Gastrocnemius medialis (tissue), 4 donors: ENCODE measurements at regions not wholly inside any gene's neighbourhood (a gene's known extent, or its start where the extent isn't known, plus 50 kb on each side); places are given as distances from the start of the nearest gene placed in this dataset.

ENCODE experiments used
- POLR2A ChIP-seq, 2 donors: fragments of 450-650 bp; IDR thresholded peaks; one replicate each; pipeline ENCODE4 v1.6.1; 2017; ENCODE audit warnings: antibody characterized with exemption in 2 of 2, mild to moderate bottlenecking in 2 of 2, moderate library complexity in 2 of 2
- TF ChIP-seq, protein P1 (sequence below), 5 experiments: fragments of 450-650 bp in 3 of 5; fragments of 200-600 bp in 2 of 5; sonication (generic) in 2 of 5; IDR thresholded peaks in 4 of 5; conservative IDR thresholded peaks in 1 of 5; 1 replicate in 4 of 5; 2 replicates in 1 of 5; pipeline ENCODE4 v1.5.1; 2016 to 2019; ENCODE audit warnings: antibody characterized with exemption in 5 of 5, mild to moderate bottlenecking in 3 of 5, moderate library complexity in 3 of 5

DNA sequence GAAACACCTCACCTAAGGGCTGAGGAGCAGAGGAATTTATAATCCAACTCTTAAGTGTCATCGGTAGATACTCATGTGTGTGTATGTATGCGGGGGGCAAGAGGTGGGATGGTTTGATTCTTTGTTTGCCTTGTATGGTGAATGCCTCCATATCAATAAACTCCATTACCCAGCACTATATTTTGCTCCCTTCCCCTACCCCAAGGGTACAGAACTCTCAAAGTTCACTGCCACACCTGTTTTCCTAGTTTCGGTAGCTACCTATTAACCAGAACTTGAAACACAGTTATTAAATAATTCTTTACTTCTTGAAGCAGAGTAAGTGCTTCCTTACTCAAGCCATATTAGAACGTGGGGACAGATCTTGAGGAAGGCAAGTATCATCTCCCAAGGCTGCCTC, 400.8 kb upstream of the SUCLG2 start:
- TF ChIP-seq, protein P1, sequence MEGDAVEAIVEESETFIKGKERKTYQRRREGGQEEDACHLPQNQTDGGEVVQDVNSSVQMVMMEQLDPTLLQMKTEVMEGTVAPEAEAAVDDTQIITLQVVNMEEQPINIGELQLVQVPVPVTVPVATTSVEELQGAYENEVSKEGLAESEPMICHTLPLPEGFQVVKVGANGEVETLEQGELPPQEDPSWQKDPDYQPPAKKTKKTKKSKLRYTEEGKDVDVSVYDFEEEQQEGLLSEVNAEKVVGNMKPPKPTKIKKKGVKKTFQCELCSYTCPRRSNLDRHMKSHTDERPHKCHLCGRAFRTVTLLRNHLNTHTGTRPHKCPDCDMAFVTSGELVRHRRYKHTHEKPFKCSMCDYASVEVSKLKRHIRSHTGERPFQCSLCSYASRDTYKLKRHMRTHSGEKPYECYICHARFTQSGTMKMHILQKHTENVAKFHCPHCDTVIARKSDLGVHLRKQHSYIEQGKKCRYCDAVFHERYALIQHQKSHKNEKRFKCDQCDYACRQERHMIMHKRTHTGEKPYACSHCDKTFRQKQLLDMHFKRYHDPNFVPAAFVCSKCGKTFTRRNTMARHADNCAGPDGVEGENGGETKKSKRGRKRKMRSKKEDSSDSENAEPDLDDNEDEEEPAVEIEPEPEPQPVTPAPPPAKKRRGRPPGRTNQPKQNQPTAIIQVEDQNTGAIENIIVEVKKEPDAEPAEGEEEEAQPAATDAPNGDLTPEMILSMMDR (IDR thresholded peaks at IDR 0.05 in 4 of 5, conservative IDR thresholded peaks at IDR 0.05 in 1 of 5), result no peak
- no peak for TF ChIP-seq POLR2A (IDR thresholded peaks at IDR 0.05)
